GM18909 (cell line): ENCODE measurements at regions not wholly inside any gene's neighbourhood (a gene's known extent, or its start where the extent isn't known, plus 50 kb on each side); places are given as distances from the start of the nearest gene placed in this dataset.

Source experiments
- ATAC-seq: cut with Tn5 transposase; IDR thresholded peaks from one replicate; pipeline ENCODE4 v1.9.1; 2021; ENCODE audit warnings: mild to moderate bottlenecking; ENCODE audit not compliant: unreplicated experiment, poor library complexity

DNA sequence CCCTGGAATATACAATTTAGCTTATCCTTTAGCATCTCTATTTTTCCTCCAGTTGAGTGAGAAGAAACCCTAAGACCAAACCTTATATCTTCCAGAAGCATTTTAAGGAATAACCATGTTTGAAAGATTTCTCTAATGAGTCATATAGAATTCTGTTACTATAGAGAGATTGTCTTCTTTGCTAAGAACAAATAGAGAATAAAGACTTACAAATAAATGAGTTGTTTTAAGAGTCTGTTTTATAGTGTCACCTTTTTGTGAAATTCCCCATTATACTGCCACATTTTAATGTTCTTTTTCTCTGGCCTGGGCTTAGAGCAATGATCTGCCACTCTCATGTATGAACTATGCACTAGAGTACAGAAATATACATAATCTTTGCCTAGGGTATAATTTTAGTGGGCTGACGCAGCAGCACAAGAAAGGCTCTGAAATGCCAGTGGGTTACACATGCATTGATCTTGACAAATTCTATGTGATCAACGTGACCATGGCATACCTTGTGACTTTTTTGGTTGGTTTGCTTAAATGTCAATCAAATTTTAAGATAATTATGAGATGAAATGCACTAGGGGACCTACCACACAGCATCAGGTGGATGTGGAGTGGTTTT, 145.1 kb upstream of the MKLN1 start:
- no peak for ATAC-seq

DNA sequence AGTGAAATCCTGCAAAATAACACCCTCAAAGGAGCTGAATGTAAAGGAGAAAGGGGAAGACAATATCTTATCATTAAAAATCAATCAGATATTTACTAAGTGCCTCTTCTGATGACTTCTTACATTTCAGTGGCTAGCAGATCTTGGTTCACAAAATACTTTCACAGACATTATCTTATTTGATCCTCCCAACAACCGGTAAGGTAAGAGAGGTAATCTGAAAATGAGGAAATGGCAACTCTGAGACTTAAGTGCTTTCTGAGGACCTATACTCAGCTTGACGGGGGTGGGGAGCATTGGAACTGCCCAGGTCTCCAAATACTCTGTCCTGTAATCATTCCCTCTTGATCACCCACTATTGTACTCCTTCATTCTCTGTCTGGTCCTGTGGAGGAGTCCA, 144.6 kb upstream of the MKLN1 start:
- no peak for ATAC-seq

DNA sequence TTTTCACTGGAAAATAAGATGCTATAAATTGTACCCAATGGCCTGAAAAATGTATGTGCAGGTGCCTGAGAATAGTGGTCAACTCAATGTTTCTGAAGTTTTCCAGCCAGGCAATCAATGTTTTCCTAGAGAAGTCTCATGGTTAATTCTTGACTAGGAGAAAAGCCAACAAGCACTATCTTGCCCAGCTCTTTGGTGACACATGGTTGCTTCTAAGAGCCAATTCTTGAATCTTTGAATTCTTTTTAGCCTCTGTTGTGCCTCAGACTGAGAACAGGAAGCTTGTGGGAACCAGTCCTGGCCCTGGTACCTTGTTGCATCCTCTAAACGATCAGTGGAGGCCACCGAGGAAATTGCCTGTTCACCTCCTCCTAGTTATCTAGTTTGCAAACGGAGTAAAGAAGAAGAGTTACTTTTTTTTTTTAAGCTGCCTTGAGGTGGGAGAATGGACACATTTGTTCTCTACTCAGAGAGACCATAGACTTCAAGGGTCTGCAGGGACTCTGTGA, 144.0 kb upstream of the MKLN1 start:
- ATAC-seq, result no peak

DNA sequence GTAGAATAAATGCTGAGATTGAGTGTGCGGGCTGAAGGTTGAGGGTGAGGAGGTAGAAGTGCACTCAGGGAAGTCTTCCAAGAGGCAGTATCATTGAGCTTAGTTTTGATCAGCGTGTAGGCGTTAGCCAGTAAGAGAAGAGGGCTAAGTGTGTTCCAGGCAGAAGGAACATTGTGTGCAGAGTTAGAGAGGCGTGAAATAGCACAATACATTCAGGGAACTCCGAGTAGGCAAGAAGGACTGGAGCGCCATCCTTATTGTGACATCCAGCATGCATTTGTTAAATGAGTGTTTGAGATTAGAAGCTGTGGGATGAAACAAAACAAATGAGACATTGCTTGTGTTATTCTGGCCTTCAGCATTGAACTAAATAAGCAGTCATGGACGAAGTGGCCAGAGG, 140.9 kb upstream of the MKLN1 start:
- ATAC-seq, result no peak

DNA sequence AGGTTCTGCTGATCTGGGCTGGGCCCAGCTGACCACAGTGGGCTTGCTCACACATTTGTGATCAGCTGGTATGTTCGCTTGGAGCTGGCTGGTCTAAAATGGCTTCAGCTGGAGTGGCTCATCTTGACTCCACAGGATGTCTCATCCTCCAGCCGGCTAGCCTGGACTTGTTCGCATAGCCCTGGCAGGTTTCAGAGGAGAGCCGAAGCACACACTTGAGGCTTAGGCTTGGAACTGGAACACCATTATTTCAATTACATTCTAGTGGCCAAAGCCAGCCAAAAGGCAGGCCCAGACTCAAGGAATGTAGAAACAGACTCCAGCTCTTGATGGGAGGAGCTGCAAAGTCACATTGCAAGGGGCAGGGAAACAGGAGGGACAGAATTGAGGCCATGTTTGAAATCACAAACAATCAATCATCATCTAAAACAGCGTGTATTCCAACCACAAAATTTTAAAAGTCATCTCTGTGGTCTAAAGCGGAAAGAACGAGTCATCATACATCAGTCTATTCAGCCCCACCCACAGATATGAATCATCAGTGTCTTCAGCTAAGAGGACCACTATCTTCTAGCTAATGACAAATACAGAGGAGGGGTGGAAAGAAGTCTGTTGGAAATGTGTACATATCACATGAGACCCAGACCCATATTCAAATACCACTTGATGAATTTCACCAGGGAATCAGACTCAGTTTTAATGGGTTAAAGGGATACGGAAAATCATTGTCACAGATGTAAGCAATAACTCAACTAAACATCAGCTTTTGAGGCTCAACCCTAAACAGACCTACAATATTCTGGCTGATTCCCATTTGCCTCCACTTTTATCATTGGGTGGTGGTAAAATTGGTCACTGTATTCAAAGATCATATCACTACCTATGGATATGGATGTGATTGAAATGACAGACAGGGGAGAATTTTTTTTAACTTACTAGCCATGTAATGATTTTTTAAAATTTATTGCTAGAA, 139.0 kb upstream of the MKLN1 start:
- ATAC-seq, result peak; percentile 85

DNA sequence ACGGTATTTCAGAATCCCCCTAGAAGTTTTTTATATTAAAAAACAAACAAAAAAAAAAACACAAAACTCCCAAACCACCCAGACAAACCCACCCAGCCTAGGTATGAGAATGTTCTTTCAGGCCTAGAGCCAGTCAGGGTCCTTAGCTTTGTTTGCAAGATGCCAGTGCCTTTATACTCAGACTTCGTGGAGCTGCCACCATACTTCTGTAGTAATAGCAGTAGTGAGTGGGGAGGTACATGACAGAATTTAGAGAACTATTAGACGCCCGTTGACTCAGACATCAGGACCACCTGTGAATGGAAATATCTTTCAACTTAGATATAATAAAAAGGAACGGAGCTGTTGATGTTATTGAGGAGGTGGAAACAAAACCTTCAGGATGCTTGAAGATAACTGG, 138.2 kb upstream of the MKLN1 start:
- no peak for ATAC-seq

DNA sequence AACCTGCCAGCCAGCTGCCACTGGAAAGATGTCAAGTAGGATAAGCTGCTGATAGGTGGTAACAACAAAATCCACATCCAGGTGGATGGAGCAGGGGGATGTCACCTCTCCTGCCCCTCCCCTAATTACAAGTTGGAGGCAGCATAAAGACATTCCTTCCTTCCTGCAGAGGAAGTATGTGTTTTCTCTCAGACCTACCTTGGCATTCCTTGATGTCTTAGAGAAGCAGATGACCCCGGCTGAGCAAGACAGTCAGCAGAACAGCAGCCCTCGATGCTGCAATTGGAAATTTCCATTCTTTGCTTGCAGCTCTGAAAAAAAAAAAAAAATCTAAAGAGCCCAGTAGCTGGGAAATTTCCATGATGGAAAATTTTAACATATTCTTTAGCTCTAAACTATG, 137.5 kb upstream of the MKLN1 start:
- ATAC-seq, result no peak

DNA sequence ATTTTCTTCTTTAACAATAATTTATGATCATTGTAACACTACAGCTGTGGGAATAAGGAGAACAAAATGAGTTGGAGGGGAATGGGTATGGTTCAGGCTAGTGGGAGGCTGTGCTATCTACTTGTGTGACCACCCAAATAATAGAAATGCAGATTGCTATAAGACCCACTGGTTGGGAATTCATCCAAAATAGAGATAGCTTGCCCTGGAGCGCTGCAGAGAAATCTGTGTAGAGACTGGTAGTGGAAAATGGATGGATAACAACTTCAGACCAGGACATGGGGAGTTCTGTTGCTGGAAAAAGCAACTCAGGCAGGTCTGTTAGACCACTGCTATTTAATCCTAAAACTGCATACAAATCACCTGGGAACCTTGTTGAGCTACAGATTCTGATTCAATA, 137.1 kb upstream of the MKLN1 start:
- no peak for ATAC-seq

DNA sequence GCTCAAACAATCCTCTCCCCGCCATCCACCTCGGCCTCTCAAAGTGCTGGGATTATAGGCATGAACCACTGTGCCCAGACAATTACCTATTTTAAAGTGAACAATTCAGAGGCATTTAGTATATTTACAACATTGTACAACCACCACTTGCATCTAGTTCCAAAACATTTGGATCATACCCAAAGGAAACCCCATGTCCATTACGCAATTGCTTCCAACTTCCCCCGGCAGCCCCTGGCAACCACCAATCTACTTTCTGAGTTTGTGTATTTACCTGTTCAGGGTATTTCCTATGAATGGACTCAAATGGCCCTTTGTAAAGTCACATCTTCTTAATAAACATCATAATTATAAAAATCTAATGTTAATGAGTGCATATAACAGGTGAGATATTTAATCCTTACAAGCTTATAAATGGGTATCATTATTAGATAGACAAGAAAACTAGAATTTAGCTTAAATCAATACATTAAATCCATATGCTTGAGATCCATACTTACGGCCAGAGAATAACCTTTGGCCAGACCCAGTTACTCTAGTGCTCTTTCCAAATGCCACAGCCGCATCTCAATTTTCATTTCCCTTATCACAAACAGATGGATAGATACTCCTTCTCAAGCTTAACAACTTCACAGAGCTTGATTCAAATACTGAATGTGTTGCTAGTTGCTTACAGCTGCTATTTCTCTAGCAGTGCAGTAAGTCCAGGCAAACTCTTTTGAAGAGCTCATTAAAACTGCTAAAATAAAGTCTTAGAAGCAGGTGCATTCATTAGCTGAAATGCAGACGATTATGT, 133.4 kb upstream of the MKLN1 start:
- ATAC-seq, result no peak

DNA sequence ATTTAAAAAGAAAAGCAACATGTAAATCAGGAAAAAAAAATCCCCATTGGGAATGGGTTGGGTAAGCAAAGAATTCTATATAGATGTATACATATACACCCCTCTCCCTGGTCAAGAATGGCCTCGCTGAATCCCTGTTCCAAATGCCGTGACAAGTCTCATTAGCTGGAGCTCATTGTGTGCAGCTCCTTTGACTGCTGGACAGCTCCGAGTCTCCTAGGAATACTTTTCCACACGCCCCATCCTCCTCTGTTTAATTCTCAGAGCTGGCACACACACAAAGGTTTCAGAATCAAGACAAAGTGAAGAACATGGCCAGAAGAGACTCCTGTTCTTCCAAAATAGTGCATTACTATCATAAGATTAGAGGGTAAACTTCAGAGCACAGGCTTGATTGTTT, 130.9 kb upstream of the MKLN1 start:
- ATAC-seq, result no peak

DNA sequence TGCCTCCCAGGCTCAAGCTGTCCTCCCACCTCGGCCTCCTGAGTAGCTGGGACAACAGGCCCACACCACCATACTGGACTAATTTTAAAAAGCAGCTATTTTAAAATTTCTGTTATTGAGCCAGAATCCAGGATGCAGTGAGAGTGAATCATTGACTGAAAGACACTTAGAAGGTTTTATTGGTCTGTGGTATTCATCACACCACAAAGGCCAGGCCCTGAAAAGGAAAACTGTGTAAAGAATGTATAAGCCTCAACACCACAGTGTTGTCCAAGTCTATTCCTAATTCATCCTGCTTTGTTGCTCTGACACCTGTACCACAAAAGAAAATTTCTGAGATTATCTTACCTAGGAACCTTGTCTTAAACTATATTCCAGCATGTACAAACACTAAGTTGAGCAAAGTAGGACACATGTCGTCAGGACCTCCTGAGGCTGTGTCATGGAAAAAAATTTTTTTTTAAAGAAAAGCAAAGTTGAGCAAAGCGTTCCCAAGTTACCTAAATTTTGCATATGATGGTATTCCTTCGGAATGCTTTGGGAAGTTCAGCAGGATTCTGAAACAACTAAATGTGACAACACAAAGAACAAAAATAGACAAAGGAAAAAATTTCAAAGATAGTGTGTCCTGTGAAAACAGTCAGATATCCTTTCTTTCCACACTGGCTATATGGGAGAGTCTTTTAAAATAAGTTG, 129.6 kb upstream of the MKLN1 start:
- ATAC-seq, result no peak

DNA sequence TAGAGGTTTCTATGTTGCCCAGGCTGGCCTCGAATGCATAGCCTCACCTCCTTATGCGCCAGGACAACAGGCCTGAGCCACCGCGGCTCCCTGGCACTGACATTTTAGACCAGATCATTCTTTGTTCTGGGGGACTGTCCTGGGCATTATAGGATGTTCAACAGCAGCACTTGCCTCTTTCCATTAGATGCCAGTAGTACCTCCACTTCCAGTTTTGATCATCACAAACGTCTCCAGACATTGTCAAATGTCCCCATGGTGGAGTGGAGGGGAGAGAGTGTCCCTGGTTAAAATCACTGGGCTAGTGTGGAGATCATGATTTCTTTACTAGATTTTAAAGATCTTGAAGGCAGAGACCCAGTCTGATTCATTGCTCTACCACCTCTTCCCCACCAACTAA, 125.2 kb upstream of the MKLN1 start:
- ATAC-seq, result no peak

DNA sequence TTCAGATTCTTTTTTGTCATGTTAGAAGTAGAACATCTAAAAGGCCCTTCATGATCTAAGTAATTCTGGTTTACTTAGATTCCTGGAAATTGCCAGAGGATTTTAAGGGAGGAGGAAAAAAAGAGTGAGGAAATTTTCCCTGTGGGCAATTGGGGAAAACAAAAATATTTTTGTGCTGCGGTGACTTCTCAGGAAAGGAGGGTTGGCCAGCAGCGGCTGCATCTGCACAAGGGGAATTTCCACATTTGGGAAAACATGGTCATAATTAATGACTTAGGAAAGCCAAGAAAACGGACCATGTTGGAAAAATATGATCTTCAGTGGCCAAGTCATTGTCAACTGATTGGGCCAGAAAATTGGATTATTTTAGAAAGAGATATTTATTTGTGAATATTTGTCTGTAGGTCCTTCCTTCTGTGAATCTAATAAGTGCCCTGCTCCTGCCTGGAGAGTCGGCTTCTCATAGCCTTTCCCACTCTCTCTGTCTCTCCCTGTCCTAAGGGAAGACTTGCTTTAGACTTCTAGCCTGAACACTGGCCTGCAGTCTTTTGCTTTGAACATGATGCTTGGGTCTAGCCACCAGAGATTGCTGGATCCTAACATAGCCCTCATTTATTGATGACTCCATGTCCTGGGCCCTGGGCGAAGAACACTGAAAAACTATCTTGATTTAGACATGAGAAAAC, 124.2 kb upstream of the MKLN1 start:
- no peak for ATAC-seq

DNA sequence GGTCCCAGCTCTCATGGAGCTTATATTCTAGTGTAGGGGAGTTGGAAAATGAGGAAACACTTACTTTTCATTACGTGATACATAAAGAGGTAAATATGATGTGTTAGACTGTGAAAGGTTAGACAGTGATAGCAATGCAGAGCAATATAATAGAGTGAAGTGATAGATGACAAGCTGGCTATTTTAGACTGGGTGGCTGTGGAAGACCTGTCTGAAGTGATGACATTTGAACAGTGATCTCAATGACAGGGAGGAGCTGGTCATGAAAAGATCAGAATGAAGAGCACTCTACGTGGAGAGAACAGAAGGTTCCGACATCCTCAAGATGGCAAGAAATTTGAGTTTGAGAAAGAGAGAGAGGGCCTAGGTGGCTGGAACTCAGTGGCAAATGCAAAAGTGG, 118.9 kb upstream of the MKLN1 start:
- ATAC-seq, result no peak

DNA sequence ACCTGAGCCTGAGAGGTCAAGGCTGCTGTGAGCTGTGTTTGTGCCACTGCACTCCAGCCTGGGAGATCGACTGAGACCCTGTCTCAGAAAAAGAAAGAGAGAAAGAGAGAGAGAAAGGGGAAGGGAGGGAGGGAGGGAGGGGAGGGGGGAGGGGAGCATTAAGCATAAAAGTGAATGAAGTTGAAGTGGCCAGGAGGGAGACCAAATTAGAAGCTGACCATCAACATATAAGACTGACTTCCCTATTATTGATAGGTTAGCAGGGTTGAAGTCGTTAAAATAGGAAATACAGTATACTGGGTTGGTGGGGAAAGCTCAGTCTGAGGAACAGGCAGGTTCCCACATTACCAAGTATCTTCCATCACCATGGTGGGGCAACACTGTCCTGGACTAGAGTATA, 117.1 kb upstream of the MKLN1 start:
- no peak for ATAC-seq

DNA sequence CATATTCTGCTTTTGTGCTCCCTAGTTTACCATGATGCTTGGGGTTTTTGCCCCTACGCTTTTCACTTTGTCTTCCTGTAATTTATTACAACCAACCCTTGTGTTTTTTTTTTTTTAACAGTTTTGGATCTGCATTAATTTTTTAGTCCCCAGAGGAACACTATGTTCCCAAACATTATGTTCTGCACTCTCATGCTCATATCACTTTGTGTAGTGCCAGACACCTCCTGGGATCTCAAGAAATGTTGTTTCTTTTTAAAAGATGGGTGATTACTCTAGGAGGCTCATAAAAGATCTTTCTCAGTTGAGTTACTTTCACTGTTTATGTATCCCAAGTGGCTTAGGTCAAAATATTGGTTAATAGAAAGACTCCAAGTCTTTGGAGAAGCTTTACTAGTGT, 116.2 kb upstream of the MKLN1 start:
- ATAC-seq, result no peak

DNA sequence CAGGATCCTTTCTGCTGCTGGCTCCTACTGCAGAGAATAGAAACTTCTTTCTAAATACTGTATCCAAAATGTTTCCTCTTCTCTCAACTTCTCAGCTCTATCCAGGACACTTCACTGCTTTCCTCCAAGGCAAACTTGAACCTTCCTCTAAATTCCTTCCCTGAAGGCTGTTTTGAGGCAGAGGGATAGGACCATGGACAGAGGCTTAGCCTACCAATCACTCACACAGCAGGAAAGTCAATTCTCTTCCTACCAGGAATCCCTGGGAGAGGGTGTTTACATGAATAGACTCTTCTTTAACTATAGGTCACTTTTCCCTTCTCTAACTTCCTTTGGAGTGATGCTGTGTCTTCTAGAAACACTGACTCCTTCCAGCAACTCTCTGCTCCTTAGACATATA, 115.6 kb upstream of the MKLN1 start:
- ATAC-seq, result no peak

DNA sequence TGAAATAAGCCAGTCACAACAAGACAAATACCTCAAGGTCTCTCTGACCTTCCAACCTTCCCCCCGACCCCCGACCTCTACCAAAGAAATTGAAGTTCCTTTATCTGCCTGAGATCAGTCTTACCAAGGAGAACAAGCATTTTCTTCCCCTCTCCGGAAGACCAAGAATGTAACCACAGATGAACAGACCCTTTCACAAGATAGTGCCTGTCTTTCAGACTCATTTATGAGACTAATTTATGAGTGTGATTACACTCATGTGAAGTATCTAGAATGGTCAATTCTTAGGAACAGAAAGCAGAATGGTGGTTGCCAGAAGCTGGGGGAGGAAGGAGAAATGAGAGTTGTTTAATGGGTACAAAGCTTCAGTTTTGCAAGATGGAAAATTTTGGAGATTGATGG, 108.9 kb upstream of the MKLN1 start:
- peak; percentile 79 for ATAC-seq

DNA sequence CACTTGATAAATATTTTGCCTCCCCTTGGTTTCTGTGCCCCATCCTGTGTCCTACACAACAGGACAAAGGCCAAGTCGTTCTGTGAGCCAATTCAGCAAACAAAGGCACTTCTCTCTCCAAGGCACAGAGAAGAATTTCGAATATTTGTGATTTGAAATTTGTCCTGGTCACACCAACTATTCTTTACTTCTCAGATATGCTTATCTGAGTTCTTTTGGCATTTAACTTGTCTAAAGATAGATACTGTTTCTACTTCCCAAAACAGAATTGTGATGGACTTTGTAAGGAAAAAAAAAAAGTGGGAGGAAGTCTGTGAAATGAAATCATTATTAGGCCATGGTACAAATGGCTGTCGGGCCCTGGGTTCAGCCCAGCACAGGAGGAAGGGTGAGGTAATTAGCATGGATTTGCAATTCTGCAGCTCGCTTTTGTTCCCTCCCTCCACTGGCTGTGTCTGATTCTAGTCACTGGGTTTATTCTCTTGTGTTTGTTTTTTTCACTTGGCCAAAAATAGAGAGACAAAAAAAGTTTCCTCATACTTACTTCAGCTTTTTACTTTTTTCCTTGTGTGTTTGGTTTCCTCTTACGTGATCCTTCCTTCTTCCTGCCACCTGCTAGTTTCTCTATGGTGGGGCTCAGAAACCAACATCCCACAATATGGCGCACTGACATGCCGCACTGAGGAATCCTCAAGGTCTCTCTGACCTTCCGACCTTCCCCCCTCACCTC, 108.2 kb upstream of the MKLN1 start:
- ATAC-seq, result no peak
